Liver (tissue), 8 donors: ENCODE measurements at regions not wholly inside any gene's neighbourhood (a gene's known extent, or its start where the extent isn't known, plus 50 kb on each side); places are given as distances from the start of the nearest gene placed in this dataset.

Experiments
- DNase-seq: peaks from one replicate; pipeline ENCODE4 v3.0.0-alpha.2; 2017; ENCODE audit warnings: low spot score
- H3K27ac ChIP-seq, 2 donors: one replicate each; pipeline ENCODE4 v1.7.0; 2013; ENCODE audit warnings: inconsistent platforms in 2 of 2, low read length in 2 of 2, control low read depth in 1 of 2, low read depth in 1 of 2, mild to moderate bottlenecking in 1 of 2
- H3K27me3 ChIP-seq, 4 donors: one replicate each; pipeline versions ENCODE4 v1.6.1 to v1.7.0; 2013; ENCODE audit warnings: low read length in 3 of 4, inconsistent platforms in 1 of 4, mild to moderate bottlenecking in 1 of 4, moderate library complexity in 1 of 4; ENCODE audit not compliant: control insufficient read depth in 4 of 4, insufficient read depth in 4 of 4
- H3K36me3 ChIP-seq, 4 donors: one replicate each; pipeline versions ENCODE4 v1.6.1 to v1.7.0; 2013; ENCODE audit warnings: low read length in 3 of 4, mild to moderate bottlenecking in 3 of 4, low read depth in 1 of 4, moderate library complexity in 1 of 4; ENCODE audit not compliant: control insufficient read depth in 4 of 4, insufficient read depth in 3 of 4
- H3K4me1 ChIP-seq, 4 donors: one replicate each; pipeline versions ENCODE4 v1.6.1 to v1.7.0; 2013; ENCODE audit warnings: low read length in 3 of 4, mild to moderate bottlenecking in 3 of 4, moderate library complexity in 1 of 4; ENCODE audit not compliant: control insufficient read depth in 4 of 4, insufficient read depth in 4 of 4
- H3K4me3 ChIP-seq, 3 donors: one replicate each; pipeline versions ENCODE4 v1.6.1 to v1.7.0; 2013; ENCODE audit warnings: low read length in 3 of 3, control low read depth in 1 of 3, low read depth in 1 of 3, mild to moderate bottlenecking in 1 of 3
- H3K9ac ChIP-seq, 2 donors: one replicate each; pipeline ENCODE4 v1.7.0; 2013; ENCODE audit warnings: low read length in 2 of 2, mild to moderate bottlenecking in 2 of 2, moderate library complexity in 2 of 2, control low read depth in 1 of 2, low read depth in 1 of 2
- H3K9me3 ChIP-seq, 4 donors: one replicate each; pipeline versions ENCODE4 v1.6.1 to v1.7.0; 2013; ENCODE audit warnings: low read length in 3 of 4; ENCODE audit not compliant: control insufficient read depth in 4 of 4
- ATF3 ChIP-seq: IDR thresholded peaks from 2 replicates; pipeline ENCODE4 v1.6.1; 2016; ENCODE audit warnings: antibody characterized with exemption
- CTCF ChIP-seq: fragments of 150-350 bp; IDR thresholded peaks from 2 replicates; pipeline ENCODE4 v1.5.1; 2017; ENCODE audit warnings: improper control_type of control experiment, low read depth, low read length; ENCODE audit not compliant: missing input control
- EGR1 ChIP-seq, 2 donors: IDR thresholded peaks; 2 replicates each; pipeline ENCODE4 v1.6.1; 2016 to 2018; ENCODE audit warnings: antibody characterized with exemption in 2 of 2, low read depth in 2 of 2
- FOXA2 ChIP-seq: IDR thresholded peaks from 2 replicates; pipeline ENCODE4 v1.6.1; 2016; ENCODE audit warnings: antibody characterized with exemption
- GABPA ChIP-seq, 2 donors: IDR thresholded peaks in 1 of 2; conservative IDR thresholded peaks in 1 of 2; 2 replicates each; pipeline ENCODE4 v1.6.1; 2016; ENCODE audit warnings: antibody characterized with exemption in 2 of 2, mild to moderate bottlenecking in 1 of 2, moderate library complexity in 1 of 2
- HNF4A ChIP-seq, 2 donors: conservative IDR thresholded peaks; 2 replicates each; pipeline ENCODE4 v1.6.1; 2016; ENCODE audit warnings: antibody characterized with exemption in 2 of 2, mild to moderate bottlenecking in 2 of 2
- MAX ChIP-seq: IDR thresholded peaks from 2 replicates; pipeline ENCODE4 v1.6.1; 2016; ENCODE audit warnings: antibody characterized with exemption
- NR2F2 ChIP-seq: IDR thresholded peaks from 2 replicates; pipeline ENCODE4 v1.6.1; 2016; ENCODE audit warnings: antibody characterized with exemption
- RAD21 ChIP-seq, 2 donors: IDR thresholded peaks; 2 replicates each; pipeline ENCODE4 v1.6.1; 2016; ENCODE audit warnings: antibody characterized with exemption in 2 of 2, mild to moderate bottlenecking in 2 of 2
- REST ChIP-seq: IDR thresholded peaks from 2 replicates; pipeline ENCODE4 v1.6.1; 2016; ENCODE audit warnings: antibody characterized with exemption, mild to moderate bottlenecking
- TAF1 ChIP-seq: conservative IDR thresholded peaks from 2 replicates; pipeline ENCODE4 v1.6.1; 2016; ENCODE audit warnings: antibody characterized with exemption, mild to moderate bottlenecking
- YY1 ChIP-seq: IDR thresholded peaks from 2 replicates; pipeline ENCODE4 v1.6.1; 2016; ENCODE audit warnings: antibody characterized with exemption, mild to moderate bottlenecking
- WGBS: extraction: QIAGEN DNeasy Blood & Tissue Kit; methylation state at CpG from one replicate; pipeline ENCODE4 v1.1.7; 2013; 5-methylcytosine and 5-hydroxymethylcytosine counted together
- donor health status: healthy.
- donor health status: healthy.
- donor health status: healthy.
- donor health status: healthy.
- donor health status: healthy.

- no peak for DNase-seq
- peaks cover 0 to 5% (median 0%) of the 10 kb centered on the region in 4 donors for H3K9me3 ChIP-seq
- H3K4me3 ChIP-seq = no peak overlapping the region
- H3K9ac ChIP-seq = no peak overlapping the region
- no peaks in the 10 kb centered on the region for H3K27me3 ChIP-seq
- no peak overlapping the region for H3K27ac ChIP-seq
- H3K4me1 ChIP-seq = no peaks in the 10 kb centered on the region
- no peaks in the 10 kb centered on the region for H3K36me3 ChIP-seq
- WGBS = 71% methylated on average over 2 of the region's 2 CpGs
- no peak for TF ChIP-seq EGR1 (IDR thresholded peaks at IDR 0.05; ENCODE audit: low read depth in 2 of 2)
- no peak for TF ChIP-seq REST
- no peak for TF ChIP-seq RAD21 (IDR thresholded peaks at IDR 0.05)
- no peak for TF ChIP-seq CTCF
- no peak for TF ChIP-seq YY1
- TF ChIP-seq ATF3 = no peak
- TF ChIP-seq MAX = no peak
Measured at GRCh38 chr15:27628486-27628885, 470.6 kb downstream of the OCA2 start.

- Histone ChIP-seq H3K27me3 (no peaks in the 10 kb centered on the region), H3K9me3 (peaks cover 0 to 5% (median 0%) of the 10 kb centered on the region in 4 donors), H3K4me1 (no peaks in the 10 kb centered on the region), H3K27ac (no peak overlapping the region), H3K9ac (no peak overlapping the region), H3K4me3 (no peak overlapping the region), H3K36me3 (no peaks in the 10 kb centered on the region)
- TF ChIP-seq YY1 = no peak
- TF ChIP-seq RAD21 (IDR thresholded peaks at IDR 0.05) = no peak
- no peak for TF ChIP-seq GABPA (IDR thresholded peaks at IDR 0.05 in 1 of 2, conservative IDR thresholded peaks at IDR 0.05 in 1 of 2)
- TF ChIP-seq TAF1 = no peak
- no peak for TF ChIP-seq MAX
- no peak for TF ChIP-seq CTCF
- no peak for TF ChIP-seq ATF3
- no peak for TF ChIP-seq NR2F2
- no peak for TF ChIP-seq HNF4A (conservative IDR thresholded peaks at IDR 0.05)
- no peak for TF ChIP-seq FOXA2
- no peak for DNase-seq
Measured at GRCh38 chr15:27627623-27628022, 471.5 kb downstream of the OCA2 start.
